ENCODE measurements at regions not wholly inside any gene's neighbourhood (a gene's known extent, or its start where the extent isn't known, plus 50 kb on each side); places are given as distances from the start of the nearest gene placed in this dataset.
"Not testable (repeated sequence)": the region's sequence is repeated elsewhere in the genome, so short reads cannot be mapped to it uniquely, and the experiment has no call there.

DNA sequence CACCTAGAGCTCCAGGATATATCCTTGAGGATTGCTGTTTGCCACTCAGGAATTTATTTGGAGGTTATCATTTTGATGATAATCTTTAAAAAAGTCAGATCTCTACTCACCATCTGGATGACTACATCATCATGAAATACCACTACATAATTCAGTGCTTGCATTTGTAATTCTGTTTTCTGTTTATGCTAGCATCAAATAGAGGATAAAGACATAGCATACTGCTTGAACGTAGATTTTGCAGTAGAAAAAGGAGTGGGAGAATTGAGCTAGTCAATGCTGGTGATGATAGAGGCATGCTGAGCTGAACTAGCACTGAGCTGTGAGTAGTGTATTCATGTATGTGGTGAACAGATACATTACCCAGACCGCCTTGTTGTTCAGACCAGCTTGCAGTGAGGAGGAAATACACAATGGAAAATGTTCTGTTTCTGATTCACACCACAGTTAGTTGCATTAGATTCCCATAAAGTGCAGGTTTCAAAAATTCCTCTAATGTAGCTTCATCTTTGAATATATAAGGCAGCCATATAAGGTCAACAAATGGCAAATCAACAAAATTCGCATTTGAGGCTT is 68.8 kb upstream of the CDC42EP3 start:
- no peak overlapping the region for H3K4me3 ChIP-seq (ENCODE audit: low read length in 3 of 3)
- TF ChIP-seq, protein P1, sequence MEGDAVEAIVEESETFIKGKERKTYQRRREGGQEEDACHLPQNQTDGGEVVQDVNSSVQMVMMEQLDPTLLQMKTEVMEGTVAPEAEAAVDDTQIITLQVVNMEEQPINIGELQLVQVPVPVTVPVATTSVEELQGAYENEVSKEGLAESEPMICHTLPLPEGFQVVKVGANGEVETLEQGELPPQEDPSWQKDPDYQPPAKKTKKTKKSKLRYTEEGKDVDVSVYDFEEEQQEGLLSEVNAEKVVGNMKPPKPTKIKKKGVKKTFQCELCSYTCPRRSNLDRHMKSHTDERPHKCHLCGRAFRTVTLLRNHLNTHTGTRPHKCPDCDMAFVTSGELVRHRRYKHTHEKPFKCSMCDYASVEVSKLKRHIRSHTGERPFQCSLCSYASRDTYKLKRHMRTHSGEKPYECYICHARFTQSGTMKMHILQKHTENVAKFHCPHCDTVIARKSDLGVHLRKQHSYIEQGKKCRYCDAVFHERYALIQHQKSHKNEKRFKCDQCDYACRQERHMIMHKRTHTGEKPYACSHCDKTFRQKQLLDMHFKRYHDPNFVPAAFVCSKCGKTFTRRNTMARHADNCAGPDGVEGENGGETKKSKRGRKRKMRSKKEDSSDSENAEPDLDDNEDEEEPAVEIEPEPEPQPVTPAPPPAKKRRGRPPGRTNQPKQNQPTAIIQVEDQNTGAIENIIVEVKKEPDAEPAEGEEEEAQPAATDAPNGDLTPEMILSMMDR (IDR thresholded peaks at IDR 0.05; ENCODE audit: borderline replicate concordance, extremely low read depth, insufficient read depth), result no peak
- intact Hi-C loops (cut with DNase I), result no loop called here
- no peak overlapping the region for H3K9ac ChIP-seq (ENCODE audit: low read length in 3 of 3)
- H3K27ac ChIP-seq (ENCODE audit: low read depth in 2 of 2, low read length in 2 of 2), result no peak overlapping the region
- no peaks in the 10 kb centered on the region for H3K4me1 ChIP-seq (ENCODE audit: control insufficient read depth in 2 of 3, insufficient read depth in 2 of 3, low read depth in 1 of 3, low read length in 3 of 3)
- H3K27me3 ChIP-seq (ENCODE audit: control insufficient read depth, insufficient read depth, low read length), result no peaks in the 10 kb centered on the region
- H3K9me3 ChIP-seq (ENCODE audit: control insufficient read depth in 2 of 3, insufficient read depth in 1 of 3, low read length in 3 of 3), result no peaks in the 10 kb centered on the region
- no peaks in the 10 kb centered on the region for H3K36me3 ChIP-seq (ENCODE audit: control insufficient read depth in 2 of 3, insufficient read depth in 3 of 3, low read length in 3 of 3)
- DNase-seq, result no peak
- FAIRE-seq, result no peak

DNA sequence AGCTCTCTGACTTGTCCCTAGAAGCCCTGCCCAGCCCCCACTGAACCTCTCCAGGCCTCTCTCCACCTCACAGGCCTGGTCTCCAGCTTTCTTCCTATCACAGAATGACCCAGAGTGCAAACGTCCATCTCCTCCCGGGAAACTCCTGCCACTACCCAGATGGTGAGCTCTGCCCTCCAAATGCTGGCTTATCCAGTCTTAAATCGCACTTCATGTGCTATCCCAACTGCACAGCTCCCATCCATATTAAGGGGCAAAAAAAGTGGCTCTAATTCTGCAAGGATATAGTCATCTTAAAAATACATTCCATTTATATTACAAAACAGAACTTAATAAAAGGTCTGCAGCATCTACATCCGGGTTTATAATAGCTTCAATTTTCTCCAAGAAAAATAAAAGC is 70.8 kb upstream of the CDC42EP3 start:
- Histone ChIP-seq H3K4me1 (ENCODE audit: control insufficient read depth in 2 of 3, insufficient read depth in 2 of 3, low read depth in 1 of 3, low read length in 3 of 3) (no peaks in the 10 kb centered on the region), H3K9me3 (ENCODE audit: control insufficient read depth in 2 of 3, insufficient read depth in 1 of 3, low read length in 3 of 3) (no peaks in the 10 kb centered on the region), H3K27ac (ENCODE audit: low read depth in 2 of 2, low read length in 2 of 2) (no peak overlapping the region), H3K27me3 (ENCODE audit: control insufficient read depth, insufficient read depth, low read length) (no peaks in the 10 kb centered on the region), H3K9ac (ENCODE audit: low read length in 3 of 3) (no peak overlapping the region), H3K36me3 (ENCODE audit: control insufficient read depth in 2 of 3, insufficient read depth in 3 of 3, low read length in 3 of 3) (no peaks in the 10 kb centered on the region), H3K4me3 (ENCODE audit: low read length in 3 of 3) (no peak overlapping the region)
- FAIRE-seq, result no peak
- TF ChIP-seq, protein P1 (IDR thresholded peaks at IDR 0.05; ENCODE audit: borderline replicate concordance, extremely low read depth, insufficient read depth), result no peak
- intact Hi-C loops (cut with DNase I), result no loop called here
- no peak for DNase-seq

DNA sequence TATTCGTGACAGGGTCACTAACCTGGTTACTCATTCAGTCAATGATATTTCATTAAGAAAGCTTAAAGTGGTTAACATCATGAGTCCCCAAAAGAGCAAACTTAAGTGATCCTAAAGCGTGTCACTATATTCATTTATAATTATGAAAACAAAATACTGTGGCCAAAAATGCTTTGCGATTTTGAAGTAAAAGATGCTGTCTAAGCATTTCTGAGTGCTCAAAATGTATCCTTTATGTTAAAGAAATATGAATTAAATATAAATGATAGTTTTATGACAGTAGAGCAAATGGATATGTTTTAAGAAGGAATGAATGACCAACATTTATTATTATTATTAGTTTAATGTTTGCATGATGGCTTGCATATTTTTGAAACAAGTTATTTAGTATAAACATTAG is 72.6 kb upstream of the CDC42EP3 start:
- no peaks in the 10 kb centered on the region for H3K4me1 ChIP-seq (ENCODE audit: control insufficient read depth in 2 of 3, insufficient read depth in 2 of 3, low read depth in 1 of 3, low read length in 3 of 3)
- no peaks in the 10 kb centered on the region for H3K27me3 ChIP-seq (ENCODE audit: control insufficient read depth, insufficient read depth, low read length)
- TF ChIP-seq, protein P1 (IDR thresholded peaks at IDR 0.05; ENCODE audit: borderline replicate concordance, extremely low read depth, insufficient read depth), result no peak
- no peak overlapping the region for H3K27ac ChIP-seq (ENCODE audit: low read depth in 2 of 2, low read length in 2 of 2)
- H3K4me3 ChIP-seq (ENCODE audit: low read length in 3 of 3), result no peak overlapping the region
- FAIRE-seq, result no peak
- no peaks in the 10 kb centered on the region for H3K36me3 ChIP-seq (ENCODE audit: control insufficient read depth in 2 of 3, insufficient read depth in 3 of 3, low read length in 3 of 3)
- no peak overlapping the region for H3K9ac ChIP-seq (ENCODE audit: low read length in 3 of 3)
- intact Hi-C loops (cut with DNase I), result no loop called here
- DNase-seq, result no peak
- H3K9me3 ChIP-seq (ENCODE audit: control insufficient read depth in 2 of 3, insufficient read depth in 1 of 3, low read length in 3 of 3), result no peaks in the 10 kb centered on the region

DNA sequence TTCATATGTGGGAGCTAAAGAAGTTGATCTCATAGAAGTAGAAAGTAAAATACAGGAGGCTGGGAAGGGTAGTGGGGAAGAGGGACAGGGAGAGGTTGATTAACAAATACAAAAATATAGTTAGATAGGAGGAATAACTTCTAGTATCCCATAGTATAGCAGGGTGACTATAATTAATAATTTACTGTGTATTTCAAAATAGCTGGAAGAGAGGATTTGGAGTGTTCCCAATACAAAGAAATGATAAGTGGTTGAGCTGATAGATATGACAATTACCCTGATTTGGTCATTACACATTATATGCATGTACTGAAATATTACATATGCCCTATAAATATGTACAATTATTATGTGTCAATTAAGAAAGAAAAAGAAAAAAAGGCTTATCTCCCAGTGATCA is 73.5 kb upstream of the CDC42EP3 start:
- H3K27ac ChIP-seq (ENCODE audit: low read depth in 2 of 2, low read length in 2 of 2); intact Hi-C loops (cut with DNase I); H3K9me3 ChIP-seq (ENCODE audit: control insufficient read depth in 2 of 3, insufficient read depth in 1 of 3, low read length in 3 of 3); H3K27me3 ChIP-seq (ENCODE audit: control insufficient read depth, insufficient read depth, low read length); H3K4me3 ChIP-seq (ENCODE audit: low read length in 3 of 3); FAIRE-seq; DNase-seq; H3K9ac ChIP-seq (ENCODE audit: low read length in 3 of 3); H3K4me1 ChIP-seq (ENCODE audit: control insufficient read depth in 2 of 3, insufficient read depth in 2 of 3, low read depth in 1 of 3, low read length in 3 of 3); H3K36me3 ChIP-seq (ENCODE audit: control insufficient read depth in 2 of 3, insufficient read depth in 3 of 3, low read length in 3 of 3): not testable (repeated sequence)

DNA sequence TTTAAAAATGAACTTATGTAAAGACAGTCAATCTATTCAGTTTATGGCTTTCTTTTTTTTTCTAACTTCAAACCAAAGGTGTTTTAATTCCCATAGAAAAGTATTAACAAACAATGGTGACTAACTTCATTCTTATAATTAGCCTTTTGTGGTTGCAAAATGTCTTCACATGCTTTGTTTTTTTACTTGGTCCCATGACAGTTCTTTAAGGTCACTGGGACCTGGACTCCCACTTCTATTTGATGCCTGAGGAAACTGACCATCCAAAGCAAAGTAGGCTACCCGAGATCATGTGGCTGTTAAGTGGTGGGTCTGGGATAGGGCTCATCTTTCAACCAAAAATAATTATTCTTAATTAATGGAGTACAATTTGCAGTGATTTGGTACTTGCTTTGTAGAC is 74.6 kb upstream of the CDC42EP3 start:
- H3K27ac ChIP-seq (ENCODE audit: low read depth in 2 of 2, low read length in 2 of 2); H3K4me3 ChIP-seq (ENCODE audit: low read length in 3 of 3); H3K27me3 ChIP-seq (ENCODE audit: control insufficient read depth, insufficient read depth, low read length); H3K4me1 ChIP-seq (ENCODE audit: control insufficient read depth in 2 of 3, insufficient read depth in 2 of 3, low read depth in 1 of 3, low read length in 3 of 3); H3K9ac ChIP-seq (ENCODE audit: low read length in 3 of 3); intact Hi-C loops (cut with DNase I); H3K36me3 ChIP-seq (ENCODE audit: control insufficient read depth in 2 of 3, insufficient read depth in 3 of 3, low read length in 3 of 3); H3K9me3 ChIP-seq (ENCODE audit: control insufficient read depth in 2 of 3, insufficient read depth in 1 of 3, low read length in 3 of 3); FAIRE-seq: not testable (repeated sequence)
- peak in 1 of 5 donors; percentile 35 for DNase-seq

Measured in kidney (tissue), 13 donors.